ENCODE measurements at regions not wholly inside any gene's neighbourhood (a gene's known extent, or its start where the extent isn't known, plus 50 kb on each side); places are given as distances from the start of the nearest gene placed in this dataset.

DNA sequence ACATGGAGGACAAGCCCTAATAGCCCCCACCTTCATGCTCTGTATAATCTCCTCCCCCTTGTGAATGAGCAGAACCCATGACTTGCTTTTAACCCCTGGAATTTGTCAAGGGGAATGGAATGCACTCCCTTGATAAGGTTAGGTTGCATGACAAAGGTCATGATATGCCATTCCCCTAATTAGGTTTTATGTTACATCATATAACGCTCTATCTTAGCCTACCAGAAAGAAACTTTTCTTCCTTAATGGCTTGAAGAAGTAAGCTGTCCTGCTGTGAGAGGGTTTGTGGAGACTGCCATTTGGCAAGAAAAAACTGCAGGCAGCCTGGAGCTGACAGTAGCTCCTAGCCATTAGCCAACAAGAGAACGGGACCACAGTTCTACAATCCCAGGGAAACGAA, 399.8 kb upstream of the MAD2L1 start:
- H3K27ac ChIP-seq: no peak overlapping the region
- no peak for DNase-seq (ENCODE audit: low spot score)
- no peaks in the 10 kb centered on the region for H3K9me3 ChIP-seq
- no peak overlapping the region for H3K4me3 ChIP-seq
- H3K4me1 ChIP-seq: no peaks in the 10 kb centered on the region
- H3K36me3 ChIP-seq: no peaks in the 10 kb centered on the region
- no peaks in the 10 kb centered on the region for H3K27me3 ChIP-seq
- TF ChIP-seq, protein P1, sequence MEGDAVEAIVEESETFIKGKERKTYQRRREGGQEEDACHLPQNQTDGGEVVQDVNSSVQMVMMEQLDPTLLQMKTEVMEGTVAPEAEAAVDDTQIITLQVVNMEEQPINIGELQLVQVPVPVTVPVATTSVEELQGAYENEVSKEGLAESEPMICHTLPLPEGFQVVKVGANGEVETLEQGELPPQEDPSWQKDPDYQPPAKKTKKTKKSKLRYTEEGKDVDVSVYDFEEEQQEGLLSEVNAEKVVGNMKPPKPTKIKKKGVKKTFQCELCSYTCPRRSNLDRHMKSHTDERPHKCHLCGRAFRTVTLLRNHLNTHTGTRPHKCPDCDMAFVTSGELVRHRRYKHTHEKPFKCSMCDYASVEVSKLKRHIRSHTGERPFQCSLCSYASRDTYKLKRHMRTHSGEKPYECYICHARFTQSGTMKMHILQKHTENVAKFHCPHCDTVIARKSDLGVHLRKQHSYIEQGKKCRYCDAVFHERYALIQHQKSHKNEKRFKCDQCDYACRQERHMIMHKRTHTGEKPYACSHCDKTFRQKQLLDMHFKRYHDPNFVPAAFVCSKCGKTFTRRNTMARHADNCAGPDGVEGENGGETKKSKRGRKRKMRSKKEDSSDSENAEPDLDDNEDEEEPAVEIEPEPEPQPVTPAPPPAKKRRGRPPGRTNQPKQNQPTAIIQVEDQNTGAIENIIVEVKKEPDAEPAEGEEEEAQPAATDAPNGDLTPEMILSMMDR (IDR thresholded peaks at IDR 0.05): no peak

DNA sequence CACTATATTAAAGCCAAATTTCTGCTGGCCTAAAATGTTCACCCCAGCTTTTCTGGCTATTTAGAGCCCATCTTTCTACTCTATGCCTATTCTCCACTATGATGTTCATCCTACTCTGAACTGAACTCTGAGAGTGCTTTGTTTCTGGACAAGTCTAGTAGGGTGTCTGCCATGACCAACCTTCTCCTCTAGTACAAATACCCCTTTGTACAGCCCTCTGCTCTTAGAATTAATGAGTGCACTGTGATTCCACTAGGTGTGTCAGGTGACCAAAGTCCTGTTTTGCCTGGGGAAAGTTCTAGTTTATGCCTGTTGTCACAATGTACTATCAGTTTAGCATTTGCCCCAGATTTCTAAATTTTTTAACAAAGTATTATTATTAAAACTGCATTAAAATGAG, 388.1 kb upstream of the MAD2L1 start:
- Histone ChIP-seq H3K27me3 (no peaks in the 10 kb centered on the region), H3K9me3 (no peaks in the 10 kb centered on the region), H3K27ac (no peak overlapping the region), H3K36me3 (no peaks in the 10 kb centered on the region), H3K4me1 (no peaks in the 10 kb centered on the region), H3K4me3 (no peak overlapping the region)
- TF ChIP-seq, protein P1 (IDR thresholded peaks at IDR 0.05): no peak
- DNase-seq (ENCODE audit: low spot score): no peak

DNA sequence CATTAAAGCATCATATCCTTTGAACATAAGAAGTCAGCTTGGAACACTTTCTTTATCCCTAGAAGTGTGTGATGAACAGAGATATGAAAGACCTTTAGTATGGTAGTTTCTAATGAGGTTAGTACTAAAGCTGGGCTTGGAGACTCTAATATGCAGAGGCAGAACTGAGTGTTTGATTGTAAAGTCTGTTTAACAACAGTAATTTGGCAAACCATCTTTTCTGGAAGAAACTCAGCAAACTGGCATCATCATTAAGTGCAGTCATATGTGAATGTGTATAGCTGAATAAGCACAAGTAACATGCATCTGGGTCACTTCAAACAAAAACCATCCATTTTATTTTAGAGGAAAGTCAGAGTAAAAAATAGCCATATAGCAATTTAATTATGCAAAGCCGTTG, 385.9 kb upstream of the MAD2L1 start:
- Histone ChIP-seq H3K27ac (no peak overlapping the region), H3K4me1 (no peaks in the 10 kb centered on the region), H3K27me3 (no peaks in the 10 kb centered on the region), H3K36me3 (no peaks in the 10 kb centered on the region), H3K9me3 (no peaks in the 10 kb centered on the region), H3K4me3 (no peak overlapping the region)
- DNase-seq (ENCODE audit: low spot score): no peak
- TF ChIP-seq, protein P1 (IDR thresholded peaks at IDR 0.05): no peak

DNA sequence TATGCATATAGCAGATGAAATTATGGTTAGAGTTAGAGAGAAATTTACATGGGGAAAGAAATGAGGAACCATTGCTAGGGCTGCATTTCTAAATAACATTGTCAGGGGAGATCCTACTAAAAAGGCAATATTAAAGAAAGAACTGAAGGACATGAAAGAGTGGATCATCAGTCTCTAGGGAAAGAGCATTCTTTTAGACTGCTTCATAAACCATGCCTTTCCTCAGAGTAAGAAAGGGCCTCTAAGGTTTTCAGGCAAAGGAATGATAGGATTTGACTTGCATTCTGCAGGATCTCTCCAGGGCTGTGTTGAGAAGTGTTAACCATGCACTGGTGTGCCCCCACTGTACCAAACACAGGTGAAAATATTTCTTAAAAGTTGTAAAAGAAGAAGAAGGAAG, 385.4 kb upstream of the MAD2L1 start:
- Histone ChIP-seq H3K27ac (no peak overlapping the region), H3K4me3 (no peak overlapping the region), H3K27me3 (no peaks in the 10 kb centered on the region), H3K9me3 (no peaks in the 10 kb centered on the region), H3K36me3 (no peaks in the 10 kb centered on the region), H3K4me1 (no peaks in the 10 kb centered on the region)
- TF ChIP-seq, protein P1 (IDR thresholded peaks at IDR 0.05): no peak
- DNase-seq (ENCODE audit: low spot score): no peak

DNA sequence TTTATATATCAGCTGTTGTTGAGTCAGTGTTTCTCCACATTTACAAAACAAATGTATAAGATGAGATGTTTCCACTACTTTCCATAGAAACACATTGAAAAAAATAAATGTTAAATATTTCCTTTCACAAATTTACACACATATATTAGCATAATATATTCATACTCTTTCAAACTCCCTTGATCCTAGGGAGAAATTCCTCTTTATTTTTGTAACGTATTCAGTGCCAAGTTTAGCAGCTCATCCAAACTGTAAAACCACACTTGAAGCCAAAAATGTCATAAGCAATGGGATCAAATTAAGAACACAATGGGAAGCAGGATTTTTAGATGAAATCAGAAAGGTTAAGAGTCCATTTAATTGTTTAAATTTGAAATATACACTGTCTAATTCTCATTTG, 381.1 kb upstream of the MAD2L1 start:
- TF ChIP-seq, protein P1 (IDR thresholded peaks at IDR 0.05): no peak
- Histone ChIP-seq H3K36me3 (no peaks in the 10 kb centered on the region), H3K4me3 (no peak overlapping the region), H3K27me3 (no peaks in the 10 kb centered on the region), H3K27ac (no peak overlapping the region), H3K9me3 (no peaks in the 10 kb centered on the region), H3K4me1 (no peaks in the 10 kb centered on the region)
- DNase-seq (ENCODE audit: low spot score): no peak

DNA sequence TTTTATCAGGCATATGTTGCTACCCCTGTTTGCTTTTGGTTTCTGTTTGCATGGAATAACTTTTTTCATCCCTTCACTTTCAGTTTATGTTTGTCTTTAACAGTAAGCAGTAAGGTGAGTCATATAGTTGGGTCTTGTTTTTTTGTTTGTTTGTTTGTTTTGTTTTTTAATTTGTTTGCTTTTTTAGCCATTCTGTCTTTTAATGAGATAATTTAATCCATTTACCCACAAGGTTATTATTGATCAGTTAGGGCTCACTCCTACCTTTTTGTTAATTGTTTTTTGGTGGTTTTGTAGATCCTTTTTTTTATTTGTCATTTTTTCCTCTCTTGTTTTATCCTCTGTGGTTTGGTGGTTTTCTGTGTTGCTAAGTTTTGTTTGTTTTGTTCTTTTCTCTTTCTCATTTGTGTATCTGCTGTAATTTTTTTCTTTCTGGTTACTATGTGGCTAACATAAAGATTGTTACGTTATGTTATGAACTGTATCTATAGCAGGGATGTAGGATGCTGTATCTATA, 379.5 kb upstream of the MAD2L1 start:
- TF ChIP-seq, protein P1 (IDR thresholded peaks at IDR 0.05): no peak

More for the DNA sequence above, 379.5 kb upstream of the MAD2L1 start:
- no peaks in the 10 kb centered on the region for H3K9me3 ChIP-seq
- no peak overlapping the region for H3K4me3 ChIP-seq
- no peaks in the 10 kb centered on the region for H3K4me1 ChIP-seq
- no peak for DNase-seq (ENCODE audit: low spot score)
- H3K27me3 ChIP-seq: no peaks in the 10 kb centered on the region
- H3K27ac ChIP-seq: no peak overlapping the region
- H3K36me3 ChIP-seq: no peaks in the 10 kb centered on the region

Measured in right atrium auricular region (tissue), 2 donors.